GM21576 (cell line): ENCODE measurements at regions not wholly inside any gene's neighbourhood (a gene's known extent, or its start where the extent isn't known, plus 50 kb on each side); places are given as distances from the start of the nearest gene placed in this dataset.

Experiments
- ATAC-seq: cut with Tn5 transposase; IDR thresholded peaks from one replicate; pipeline ENCODE4 v1.9.1; 2021; ENCODE audit warnings: mild to moderate bottlenecking, moderate library complexity; ENCODE audit not compliant: unreplicated experiment

GRCh38 chr18:55818284-55818683 is 230.3 kb upstream of the TCF4 start:
- ATAC-seq: no peak

- no peak for ATAC-seq
Observed at GRCh38 chr18:55811925-55812324, 223.9 kb upstream of the TCF4 start.

- no peak for ATAC-seq
Observed at GRCh38 chr18:55805666-55806065, 217.7 kb upstream of the TCF4 start.

GRCh38 chr18:55795101-55795669 is 207.2 kb upstream of the TCF4 start:
- ATAC-seq: no peak

- ATAC-seq: no peak
Observed at GRCh38 chr18:55794288-55795052, 206.5 kb upstream of the TCF4 start.

GRCh38 chr18:55790296-55790695 is 202.3 kb upstream of the TCF4 start:
- no peak for ATAC-seq

GRCh38 chr18:55787536-55788073 is 199.6 kb upstream of the TCF4 start:
- ATAC-seq: no peak

GRCh38 chr18:55786651-55787272 is 198.8 kb upstream of the TCF4 start:
- no peak for ATAC-seq

- ATAC-seq: no peak
Observed at GRCh38 chr18:55783921-55784320, 195.9 kb upstream of the TCF4 start.

- ATAC-seq: no peak
Observed at GRCh38 chr18:55781481-55781957, 193.5 kb upstream of the TCF4 start.

- ATAC-seq: no peak
Observed at GRCh38 chr18:55780586-55781071, 192.6 kb upstream of the TCF4 start.

GRCh38 chr18:55779691-55780585 is 191.9 kb upstream of the TCF4 start:
- no peak for ATAC-seq

GRCh38 chr18:55778788-55779690 is 191.0 kb upstream of the TCF4 start:
- no peak for ATAC-seq

GRCh38 chr18:55777666-55778304 is 189.8 kb upstream of the TCF4 start:
- no peak for ATAC-seq

- no peak for ATAC-seq
Observed at GRCh38 chr18:55775972-55776371, 188.0 kb upstream of the TCF4 start.

- no peak for ATAC-seq
Observed at GRCh38 chr18:55774505-55774904, 186.5 kb upstream of the TCF4 start.

- no peak for ATAC-seq
Observed at GRCh38 chr18:55768255-55768654, 180.3 kb upstream of the TCF4 start.

- ATAC-seq: no peak
Observed at GRCh38 chr18:55764386-55764785, 176.4 kb upstream of the TCF4 start.

- no peak for ATAC-seq
Observed at GRCh38 chr18:55763805-55764204, 175.8 kb upstream of the TCF4 start.
